Keratinocyte (primary cell): ENCODE measurements at regions not wholly inside any gene's neighbourhood (a gene's known extent, or its start where the extent isn't known, plus 50 kb on each side); places are given as distances from the start of the nearest gene placed in this dataset.

Experiments
- DNase-seq: peaks from one replicate; pipeline ENCODE4 v3.0.0-alpha.2; 2011; ENCODE audit warnings: low read depth, missing footprints, low spot score
- FAIRE-seq: peaks from 2 replicates; lab custom pipeline; 2011; peaks lifted over from hg19 to GRCh38; lab: Jason Lieb, UNC
- H2AFZ ChIP-seq: 2 replicates; pipeline ENCODE4 v1.6.0; 2012; ENCODE audit warnings: low read length, control low read depth, inconsistent platforms; ENCODE audit not compliant: control insufficient read depth
- H3K27ac ChIP-seq: 2 replicates; pipeline ENCODE4 v1.5.1; 2011; ENCODE audit warnings: low read length; ENCODE audit not compliant: control insufficient read depth, insufficient read depth
- H3K27me3 ChIP-seq: 3 replicates; pipeline ENCODE4 v1.6.0; 2011; ENCODE audit warnings: low read length; ENCODE audit not compliant: control insufficient read depth, insufficient read depth; ENCODE audit errors: extremely low read depth
- H3K36me3 ChIP-seq, 2 experiments: 2 replicates in 1 of 2; 3 replicates in 1 of 2; pipeline ENCODE4 v1.5.1; 2011; ENCODE audit warnings: low read length in 2 of 2, mild to moderate bottlenecking in 1 of 2; ENCODE audit not compliant: control insufficient read depth in 2 of 2, insufficient read depth in 2 of 2; ENCODE audit errors: extremely low read depth in 1 of 2
- H3K4me1 ChIP-seq: 3 replicates; pipeline ENCODE4 v1.5.1; 2011; ENCODE audit warnings: low read length; ENCODE audit not compliant: control insufficient read depth, insufficient read depth; ENCODE audit errors: extremely low read depth
- H3K4me2 ChIP-seq: 3 replicates; pipeline ENCODE4 v1.6.0; 2011; ENCODE audit warnings: low read depth, low read length; ENCODE audit not compliant: control insufficient read depth, insufficient read depth; ENCODE audit errors: extremely low read depth
- H3K4me3 ChIP-seq, 3 experiments: fragments of 200-600 bp in 1 of 3; sonication (generic) in 1 of 3; 2 replicates in 2 of 3; 3 replicates in 1 of 3; pipeline ENCODE4 v1.5.1; 2011 to 2016; ENCODE audit warnings: low read length in 3 of 3, mild to moderate bottlenecking in 3 of 3, control low read depth in 2 of 3, inconsistent platforms in 1 of 3, low read depth in 1 of 3, mixed read lengths in 1 of 3, mixed run types in 1 of 3, moderate library complexity in 1 of 3; ENCODE audit not compliant: control insufficient read depth in 2 of 3, insufficient read depth in 2 of 3; ENCODE audit errors: extremely low read depth in 1 of 3
- H3K79me2 ChIP-seq: 2 replicates; pipeline ENCODE4 v1.6.0; 2012; ENCODE audit warnings: low read length; ENCODE audit not compliant: control insufficient read depth, insufficient read depth
- H3K9ac ChIP-seq: 3 replicates; pipeline ENCODE4 v1.6.0; 2011; ENCODE audit warnings: low read length; ENCODE audit not compliant: control insufficient read depth, insufficient read depth; ENCODE audit errors: extremely low read depth
- H3K9me1 ChIP-seq: 3 replicates; pipeline ENCODE4 v1.6.0; 2011; ENCODE audit warnings: low read length; ENCODE audit not compliant: control insufficient read depth, insufficient read depth; ENCODE audit errors: extremely low read depth
- H3K9me3 ChIP-seq: 2 replicates; pipeline ENCODE4 v1.5.1; 2012; ENCODE audit warnings: low read depth, low read length; ENCODE audit not compliant: control insufficient read depth
- H4K20me1 ChIP-seq: 3 replicates; pipeline ENCODE4 v1.6.0; 2011; ENCODE audit warnings: low read length; ENCODE audit not compliant: control insufficient read depth, insufficient read depth; ENCODE audit errors: extremely low read depth
- EZH2 ChIP-seq: IDR thresholded peaks from one replicate; pipeline ENCODE4 v1.6.1; 2012; ENCODE audit warnings: inconsistent platforms, mild to moderate bottlenecking, low read length, moderate library complexity
- dilution Hi-C: fragments of 300-500 bp; cut with MboI; formaldehyde crosslinking; loops from one replicate; pipeline ENCODE4 v1.7.0; 2020; ENCODE audit warnings: low sequenced_read_pairs; ENCODE audit not compliant: extremely low pct_ligation_motif_present
- TF ChIP-seq, protein P1 (sequence below), 3 experiments: IDR thresholded peaks in 1 of 3; conservative IDR thresholded peaks in 1 of 3; optimal IDR thresholded peaks in 1 of 3; 2 replicates in 2 of 3; 3 replicates in 1 of 3; pipeline versions ENCODE3 to v1.5.1; 2011; ENCODE audit warnings: low read length in 3 of 3, mild to moderate bottlenecking in 3 of 3, moderate library complexity in 2 of 3, control low read depth in 1 of 3, inconsistent platforms in 1 of 3; ENCODE audit not compliant: insufficient read depth in 2 of 3; ENCODE audit errors: extremely low read depth in 1 of 3

DNA sequence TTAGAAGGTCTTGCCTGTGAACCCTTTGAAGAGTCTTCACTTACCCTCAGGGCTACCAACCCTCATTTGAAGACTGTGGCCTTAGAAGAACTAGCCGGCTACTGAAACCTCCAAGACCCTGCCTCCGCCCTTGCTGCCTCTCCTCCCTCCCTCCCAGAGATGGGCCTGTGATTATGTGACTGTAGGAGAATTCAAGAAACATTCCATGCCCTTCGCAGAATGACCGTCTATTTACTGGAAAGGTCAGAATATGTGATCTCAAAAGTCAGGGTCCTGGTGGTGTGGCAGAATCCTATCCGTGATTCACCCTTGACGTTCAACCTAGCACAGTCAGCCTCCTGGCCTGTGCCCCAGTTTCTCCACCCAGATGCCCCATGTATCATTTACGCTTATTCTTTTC, 109.6 kb downstream of the CTNND1 start:
- no peaks in the 10 kb centered on the region for H3K9me1 ChIP-seq
- H3K9ac ChIP-seq, result no peak overlapping the region
- dilution Hi-C loops, result no loop called here
- H3K79me2 ChIP-seq, result no peaks in the 10 kb centered on the region
- no peaks in the 10 kb centered on the region for H3K36me3 ChIP-seq
- no peak overlapping the region for H3K4me3 ChIP-seq
- no peak for DNase-seq
- no peaks in the 10 kb centered on the region for H4K20me1 ChIP-seq
- H3K27me3 ChIP-seq, result no peaks in the 10 kb centered on the region
- no peak overlapping the region for H3K4me2 ChIP-seq
- TF ChIP-seq, protein P1, sequence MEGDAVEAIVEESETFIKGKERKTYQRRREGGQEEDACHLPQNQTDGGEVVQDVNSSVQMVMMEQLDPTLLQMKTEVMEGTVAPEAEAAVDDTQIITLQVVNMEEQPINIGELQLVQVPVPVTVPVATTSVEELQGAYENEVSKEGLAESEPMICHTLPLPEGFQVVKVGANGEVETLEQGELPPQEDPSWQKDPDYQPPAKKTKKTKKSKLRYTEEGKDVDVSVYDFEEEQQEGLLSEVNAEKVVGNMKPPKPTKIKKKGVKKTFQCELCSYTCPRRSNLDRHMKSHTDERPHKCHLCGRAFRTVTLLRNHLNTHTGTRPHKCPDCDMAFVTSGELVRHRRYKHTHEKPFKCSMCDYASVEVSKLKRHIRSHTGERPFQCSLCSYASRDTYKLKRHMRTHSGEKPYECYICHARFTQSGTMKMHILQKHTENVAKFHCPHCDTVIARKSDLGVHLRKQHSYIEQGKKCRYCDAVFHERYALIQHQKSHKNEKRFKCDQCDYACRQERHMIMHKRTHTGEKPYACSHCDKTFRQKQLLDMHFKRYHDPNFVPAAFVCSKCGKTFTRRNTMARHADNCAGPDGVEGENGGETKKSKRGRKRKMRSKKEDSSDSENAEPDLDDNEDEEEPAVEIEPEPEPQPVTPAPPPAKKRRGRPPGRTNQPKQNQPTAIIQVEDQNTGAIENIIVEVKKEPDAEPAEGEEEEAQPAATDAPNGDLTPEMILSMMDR (optimal IDR thresholded peaks at IDR 0.05 in 1 of 3, IDR thresholded peaks at IDR 0.05 in 1 of 3, conservative IDR thresholded peaks at IDR 0.05 in 1 of 3; ENCODE audit: extremely low read depth in 1 of 3, insufficient read depth in 2 of 3, low read length in 3 of 3), result no peak
- TF ChIP-seq EZH2, result no peak
- FAIRE-seq, result no peak
- no peaks in the 10 kb centered on the region for H3K9me3 ChIP-seq
- H2AFZ ChIP-seq, result no peak overlapping the region
- no peak overlapping the region for H3K27ac ChIP-seq
- H3K4me1 ChIP-seq, result no peaks in the 10 kb centered on the region

DNA sequence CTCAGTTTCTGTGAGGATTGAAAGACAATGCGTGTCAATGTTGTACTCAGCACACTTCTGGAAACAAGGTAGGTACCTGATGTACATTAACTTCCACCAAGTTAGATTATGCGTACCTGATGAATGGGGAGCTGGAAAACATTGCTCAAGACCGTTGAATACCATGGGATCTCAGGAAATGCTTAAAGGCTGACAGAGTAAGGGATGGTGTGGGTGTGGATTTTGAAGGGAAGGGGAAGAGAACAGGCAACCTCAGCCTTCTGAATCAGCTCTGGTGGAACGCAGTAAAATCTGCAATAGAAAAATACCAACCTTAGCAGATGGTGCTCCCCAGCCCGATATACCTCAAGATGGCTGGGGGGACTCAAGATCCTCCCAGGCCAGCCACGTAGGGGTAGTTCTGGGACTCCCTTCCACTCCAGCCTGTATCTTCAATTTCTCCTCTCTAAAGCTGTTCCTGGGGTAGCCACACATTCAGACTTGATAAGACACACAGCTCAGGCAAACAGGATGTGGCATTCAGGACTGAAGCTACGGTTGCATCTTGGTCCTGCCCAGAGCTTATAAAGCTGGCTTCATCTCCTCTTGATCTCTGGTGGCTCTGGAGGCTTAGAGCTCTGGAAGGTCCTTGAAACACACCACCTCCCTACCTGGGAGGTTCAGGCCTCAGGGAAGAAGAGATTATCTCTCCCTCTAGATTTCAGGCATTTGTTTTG, 111.8 kb downstream of the CTNND1 start:
- DNase-seq, result no peak
- H3K79me2 ChIP-seq, result no peaks in the 10 kb centered on the region
- no peak overlapping the region for H3K4me3 ChIP-seq
- H4K20me1 ChIP-seq, result no peaks in the 10 kb centered on the region
- H3K27me3 ChIP-seq, result no peaks in the 10 kb centered on the region
- H3K9ac ChIP-seq, result no peak overlapping the region
- H3K9me1 ChIP-seq, result no peaks in the 10 kb centered on the region
- dilution Hi-C loops, result no loop called here
- H3K9me3 ChIP-seq, result no peaks in the 10 kb centered on the region
- no peak overlapping the region for H2AFZ ChIP-seq
- no peaks in the 10 kb centered on the region for H3K36me3 ChIP-seq
- no peak overlapping the region for H3K27ac ChIP-seq
- no peaks in the 10 kb centered on the region for H3K4me1 ChIP-seq
- FAIRE-seq, result no peak
- H3K4me2 ChIP-seq, result no peak overlapping the region
- no peak for TF ChIP-seq EZH2
- TF ChIP-seq, protein P1 (optimal IDR thresholded peaks at IDR 0.05 in 1 of 3, IDR thresholded peaks at IDR 0.05 in 1 of 3, conservative IDR thresholded peaks at IDR 0.05 in 1 of 3; ENCODE audit: extremely low read depth in 1 of 3, insufficient read depth in 2 of 3, low read length in 3 of 3), result no peak
